GM12878 (cell line): ENCODE measurements at regions not wholly inside any gene's neighbourhood (a gene's known extent, or its start where the extent isn't known, plus 50 kb on each side); places are given as distances from the start of the nearest gene placed in this dataset.

Experiments
- ATAC-seq: fragments of 200-7000 bp; cut with Tn5 transposase; 3 replicates; pipeline ENCODE4 v1.9.1; 2020; ENCODE audit warnings: mild to moderate bottlenecking, moderate library complexity
- BruUV-seq: library from RNA; stranded (reverse); fragments of 400-500 nt; replicated peaks from 2 replicates; lab custom pipeline; 2021; lab: Mats Ljungman, UMichigan
- CTCF ChIA-PET: fragments of 300-600 bp; sonication (Branson Sonifier 250); formaldehyde crosslinking; extraction: SDS; loops from one replicate; lab custom pipeline; 2021; ENCODE audit warnings: inconsistent platforms; lab: Yijun Ruan, JAX
- POLR2A ChIA-PET: fragments of 350-600 bp; formaldehyde crosslinking; extraction: SDS; loops from one replicate; lab custom pipeline; 2021; ENCODE audit warnings: inconsistent platforms; lab: Charles Lee
- RAD21 ChIA-PET: fragments of 300-600 bp; sonication (Branson Sonifier 250); formaldehyde crosslinking; loops from one replicate; lab custom pipeline; 2023; ENCODE audit warnings: antibody characterized with exemption; ENCODE audit not compliant: unreplicated experiment; lab: Charles Lee
- SMC1A ChIA-PET: fragments of 300-600 bp; sonication (Branson Sonifier 250); formaldehyde crosslinking; loops from one replicate; lab custom pipeline; 2023; ENCODE audit not compliant: unreplicated experiment, uncharacterized antibody; lab: Charles Lee
- DNase-seq: peaks from one replicate; pipeline ENCODE4 v3.0.0-alpha.2; 2011; ENCODE audit warnings: low read depth, low spot score
- FAIRE-seq: peaks from 3 replicates; lab custom pipeline; 2011; peaks lifted over from hg19 to GRCh38; lab: Jason Lieb, UNC
- H2AFZ ChIP-seq: 2 replicates; pipeline ENCODE4 v1.6.0; 2011; ENCODE audit warnings: low read depth, low read length, control low read depth; ENCODE audit not compliant: control insufficient read depth
- H3K27ac ChIP-seq: 2 replicates; pipeline ENCODE4 v1.5.1; 2011; ENCODE audit warnings: control low read depth; ENCODE audit not compliant: control insufficient read depth, insufficient read depth
- H3K27me3 ChIP-seq, 2 experiments: replicated peaks in 1 of 2; 2 replicates each; pipeline versions ENCODE4 v1.6.0 to v1.6.1; 2011; ENCODE audit warnings: low read length in 1 of 2; ENCODE audit not compliant: control insufficient read depth in 2 of 2, insufficient read depth in 2 of 2
- H3K36me3 ChIP-seq, 2 experiments: 2 replicates each; pipeline ENCODE4 v1.5.1; 2011; ENCODE audit warnings: low read length in 1 of 2; ENCODE audit not compliant: control insufficient read depth in 2 of 2, insufficient read depth in 2 of 2
- H3K4me1 ChIP-seq: 2 replicates; pipeline ENCODE4 v1.6.1; 2011; ENCODE audit warnings: mild to moderate bottlenecking, low read length, moderate library complexity, mixed read lengths; ENCODE audit not compliant: control insufficient read depth, insufficient read depth
- H3K4me2 ChIP-seq: 2 replicates; pipeline ENCODE4 v1.6.0; 2011; ENCODE audit warnings: control low read depth; ENCODE audit not compliant: control insufficient read depth, insufficient read depth
- H3K4me3 ChIP-seq: fragments of 200-600 bp; sonication (generic); 2 replicates; pipeline ENCODE4 v1.5.1; 2016
- H3K79me2 ChIP-seq: 2 replicates; pipeline ENCODE4 v1.6.0; 2011; ENCODE audit warnings: low read length; ENCODE audit not compliant: control insufficient read depth, insufficient read depth
- H3K9ac ChIP-seq: 2 replicates; pipeline ENCODE4 v1.8.0; 2011; ENCODE audit warnings: low read length, control low read depth, mixed read lengths; ENCODE audit not compliant: control insufficient read depth, insufficient read depth
- H3K9me3 ChIP-seq: replicated peaks from 3 replicates; pipeline ENCODE4 v1.5.1; 2011; ENCODE audit warnings: mild to moderate bottlenecking, low read length; ENCODE audit not compliant: control insufficient read depth, insufficient read depth
- H4K20me1 ChIP-seq: 2 replicates; pipeline ENCODE4 v1.6.0; 2011; ENCODE audit not compliant: control insufficient read depth, insufficient read depth
- CBFB ChIP-seq: IDR thresholded peaks from 2 replicates; pipeline ENCODE4 v1.6.1; 2016; ENCODE audit warnings: antibody characterized with exemption, low read depth
- DPF2 ChIP-seq: fragments of 450-650 bp; IDR thresholded peaks from 2 replicates; pipeline ENCODE4 v1.6.1; 2017; ENCODE audit warnings: mild to moderate bottlenecking
- FOXK2 ChIP-seq: fragments of 450-650 bp; IDR thresholded peaks from 2 replicates; pipeline ENCODE4 v1.6.1; 2017; ENCODE audit warnings: mild to moderate bottlenecking, moderate library complexity
- MTA2 ChIP-seq: fragments of 450-650 bp; IDR thresholded peaks from 2 replicates; pipeline ENCODE4 v1.6.1; 2016; ENCODE audit warnings: low read depth, mild to moderate bottlenecking, moderate library complexity
- NBN ChIP-seq: fragments of 450-650 bp; IDR thresholded peaks from 2 replicates; pipeline ENCODE4 v1.6.1; 2016
- NFIC ChIP-seq: IDR thresholded peaks from 2 replicates; pipeline ENCODE4 v1.6.1; 2012; ENCODE audit warnings: low read depth, mild to moderate bottlenecking, inconsistent platforms, low read length, moderate library complexity
- NR2C2 ChIP-seq: IDR thresholded peaks from 2 replicates; pipeline ENCODE4 v1.6.1; 2011; ENCODE audit warnings: borderline replicate concordance, low read depth; ENCODE audit not compliant: control insufficient read depth, insufficient read length
- NR2F1 ChIP-seq: fragments of 450-650 bp; conservative IDR thresholded peaks from 2 replicates; pipeline ENCODE4 v1.6.1; 2017; ENCODE audit warnings: mild to moderate bottlenecking
- YBX1 ChIP-seq: fragments of 450-650 bp; IDR thresholded peaks from 2 replicates; pipeline ENCODE4 v1.6.1; 2016; ENCODE audit warnings: antibody characterized with exemption
- YY1 ChIP-seq: IDR thresholded peaks from 2 replicates; pipeline ENCODE4 v1.6.1; 2011; ENCODE audit warnings: low read depth, mild to moderate bottlenecking, low read length
- ZNF24 ChIP-seq: fragments of 450-650 bp; IDR thresholded peaks from 2 replicates; pipeline ENCODE4 v1.6.1; 2017; ENCODE audit warnings: antibody characterized with exemption, mild to moderate bottlenecking
- WGBS: methylation state at CpG from one replicate; pipeline ENCODE4 v1.1.6; 2016; ENCODE audit warnings: low lambda C conversion rate; ENCODE audit not compliant: insufficient replicate concordance, insufficient coverage; ENCODE audit errors: missing lambda C conversion rate; 5-methylcytosine and 5-hydroxymethylcytosine counted together
- in situ Hi-C: fragments of 300-500 bp; cut with MboI; formaldehyde crosslinking; loops from 9 replicates; pipeline ENCODE4 v1.14.3; 2018; ENCODE audit warnings: mixed read lengths
- intact Hi-C: fragments of 100-400 bp; cut with micrococcal nuclease; formaldehyde crosslinking; loops from one replicate; pipeline ENCODE4 v1.14.2; 2022; ENCODE audit not compliant: unreplicated experiment
- TF ChIP-seq, protein P1 (sequence below): fragments of 150-350 bp; IDR thresholded peaks from 2 replicates; pipeline ENCODE4 v1.6.1; 2016; ENCODE audit warnings: low read depth, low read length
- TF ChIP-seq, protein P2 (sequence below): IDR thresholded peaks from 2 replicates; pipeline ENCODE4 v1.6.1; 2012; ENCODE audit warnings: low read depth, low read length, improper control_type of control experiment
- TF ChIP-seq, protein P3 (sequence below): fragments of 450-650 bp; IDR thresholded peaks from 2 replicates; pipeline ENCODE4 v1.6.1; 2017; ENCODE audit warnings: borderline replicate concordance

DNA sequence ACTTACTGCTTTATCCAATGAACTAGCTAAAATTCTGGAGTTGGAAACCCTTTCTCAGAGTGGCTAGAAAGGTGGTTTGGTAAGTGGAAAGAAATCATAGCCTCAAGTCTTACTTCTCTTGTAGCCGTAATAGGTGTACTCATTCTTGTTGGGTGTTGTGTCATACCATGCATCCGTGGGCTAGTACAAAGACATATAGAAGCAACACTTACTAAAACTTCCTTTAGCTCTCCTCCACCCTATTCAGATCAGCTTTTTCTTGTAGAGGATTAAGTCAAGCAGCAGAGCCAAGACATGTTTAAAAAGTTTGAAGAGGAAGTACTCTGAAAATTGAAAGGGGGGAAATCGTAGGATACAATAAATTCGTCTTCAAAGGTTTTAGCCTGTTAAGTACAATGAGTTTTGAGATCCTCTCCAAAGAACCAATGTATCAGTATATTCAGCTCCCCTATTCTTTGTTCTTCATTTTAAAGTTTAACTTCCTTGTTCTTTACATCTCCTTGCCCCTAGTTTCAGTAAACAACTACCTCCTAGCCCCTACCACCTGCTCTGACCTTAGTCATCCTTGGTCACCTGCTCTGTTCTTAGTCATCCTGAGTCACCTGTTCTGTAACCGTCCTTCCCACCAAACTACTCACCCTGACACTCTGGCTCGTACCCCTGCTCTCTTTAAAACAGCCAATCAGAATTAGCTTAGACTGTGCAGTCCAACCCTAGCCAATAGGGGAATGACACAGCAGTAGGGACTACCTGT, 62.1 kb upstream of the DEUP1 start:
- H2AFZ ChIP-seq: no peak overlapping the region
- SMC1A ChIA-PET: interaction anchor here (0.6 kb wide), 1 partner anchor 370 kb away, joined by 3 read pairs; no protein-coding TSS in a partner anchor
- H3K4me1 ChIP-seq: no peaks in the 10 kb centered on the region
- no peaks in the 10 kb centered on the region for H4K20me1 ChIP-seq
- intact Hi-C loops: no loop called here
- DNase-seq (no peak), FAIRE-seq (no peak), ATAC-seq (no peak)
- H3K27me3 ChIP-seq: no peaks in the 10 kb centered on the region
- no peaks in the 10 kb centered on the region; the same call in 2 of the 3 replicates for H3K9me3 ChIP-seq
- BruUV-seq: no TSS peak
- POLR2A ChIA-PET: interaction anchor here (0.6 kb wide), 1 partner anchor 23 kb away, joined by 4 read pairs; no protein-coding TSS in a partner anchor
- CTCF ChIA-PET: no interaction called here
- TF ChIP-seq YBX1 (no peak), CBFB (no peak), NR2C2 (no peak)
- no peak overlapping the region for H3K4me3 ChIP-seq
- H3K9ac ChIP-seq: no peak overlapping the region
- no peaks in the 10 kb centered on the region for H3K79me2 ChIP-seq
- RAD21 ChIA-PET: no interaction called here
- no peak overlapping the region for H3K27ac ChIP-seq
- H3K36me3 ChIP-seq: no peaks in the 10 kb centered on the region
- in situ Hi-C loops: no loop called here
- 30% methylated on average over 6 of the region's 6 CpGs for WGBS
- H3K4me2 ChIP-seq: no peak overlapping the region

DNA sequence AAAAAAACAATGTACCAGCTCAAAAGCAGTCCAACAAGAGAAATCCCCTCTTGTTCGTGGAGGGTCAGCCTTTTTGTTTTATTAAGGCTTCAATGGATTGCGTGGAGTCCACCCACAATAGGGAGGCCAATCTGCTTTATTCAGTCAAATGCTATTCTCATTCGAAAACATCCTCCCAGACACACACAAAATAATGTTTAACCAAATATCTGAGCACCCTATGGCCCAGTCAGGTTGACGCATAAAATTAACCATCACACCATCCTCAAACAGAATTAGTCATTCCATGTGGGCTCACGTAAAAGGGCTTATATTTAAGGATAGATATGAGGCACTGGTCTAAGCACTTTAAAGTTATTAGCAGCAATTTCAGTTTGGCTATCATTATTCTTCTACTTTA, 58.9 kb upstream of the DEUP1 start:
- CTCF ChIA-PET: no interaction called here
- no peak for TF ChIP-seq YY1
- TF ChIP-seq ZNF24: no peak
- TF ChIP-seq NBN: no peak
- TF ChIP-seq DPF2: no peak
- TF ChIP-seq NR2F1: no peak
- no peak for TF ChIP-seq FOXK2
- TF ChIP-seq, protein P1, sequence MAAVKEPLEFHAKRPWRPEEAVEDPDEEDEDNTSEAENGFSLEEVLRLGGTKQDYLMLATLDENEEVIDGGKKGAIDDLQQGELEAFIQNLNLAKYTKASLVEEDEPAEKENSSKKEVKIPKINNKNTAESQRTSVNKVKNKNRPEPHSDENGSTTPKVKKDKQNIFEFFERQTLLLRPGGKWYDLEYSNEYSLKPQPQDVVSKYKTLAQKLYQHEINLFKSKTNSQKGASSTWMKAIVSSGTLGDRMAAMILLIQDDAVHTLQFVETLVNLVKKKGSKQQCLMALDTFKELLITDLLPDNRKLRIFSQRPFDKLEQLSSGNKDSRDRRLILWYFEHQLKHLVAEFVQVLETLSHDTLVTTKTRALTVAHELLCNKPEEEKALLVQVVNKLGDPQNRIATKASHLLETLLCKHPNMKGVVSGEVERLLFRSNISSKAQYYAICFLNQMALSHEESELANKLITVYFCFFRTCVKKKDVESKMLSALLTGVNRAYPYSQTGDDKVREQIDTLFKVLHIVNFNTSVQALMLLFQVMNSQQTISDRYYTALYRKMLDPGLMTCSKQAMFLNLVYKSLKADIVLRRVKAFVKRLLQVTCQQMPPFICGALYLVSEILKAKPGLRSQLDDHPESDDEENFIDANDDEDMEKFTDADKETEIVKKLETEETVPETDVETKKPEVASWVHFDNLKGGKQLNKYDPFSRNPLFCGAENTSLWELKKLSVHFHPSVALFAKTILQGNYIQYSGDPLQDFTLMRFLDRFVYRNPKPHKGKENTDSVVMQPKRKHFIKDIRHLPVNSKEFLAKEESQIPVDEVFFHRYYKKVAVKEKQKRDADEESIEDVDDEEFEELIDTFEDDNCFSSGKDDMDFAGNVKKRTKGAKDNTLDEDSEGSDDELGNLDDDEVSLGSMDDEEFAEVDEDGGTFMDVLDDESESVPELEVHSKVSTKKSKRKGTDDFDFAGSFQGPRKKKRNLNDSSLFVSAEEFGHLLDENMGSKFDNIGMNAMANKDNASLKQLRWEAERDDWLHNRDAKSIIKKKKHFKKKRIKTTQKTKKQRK: no peak
- no peak for TF ChIP-seq MTA2
- TF ChIP-seq, protein P2, sequence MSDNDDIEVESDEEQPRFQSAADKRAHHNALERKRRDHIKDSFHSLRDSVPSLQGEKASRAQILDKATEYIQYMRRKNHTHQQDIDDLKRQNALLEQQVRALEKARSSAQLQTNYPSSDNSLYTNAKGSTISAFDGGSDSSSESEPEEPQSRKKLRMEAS: no peak
- no peak for TF ChIP-seq NFIC
- TF ChIP-seq, protein P3, sequence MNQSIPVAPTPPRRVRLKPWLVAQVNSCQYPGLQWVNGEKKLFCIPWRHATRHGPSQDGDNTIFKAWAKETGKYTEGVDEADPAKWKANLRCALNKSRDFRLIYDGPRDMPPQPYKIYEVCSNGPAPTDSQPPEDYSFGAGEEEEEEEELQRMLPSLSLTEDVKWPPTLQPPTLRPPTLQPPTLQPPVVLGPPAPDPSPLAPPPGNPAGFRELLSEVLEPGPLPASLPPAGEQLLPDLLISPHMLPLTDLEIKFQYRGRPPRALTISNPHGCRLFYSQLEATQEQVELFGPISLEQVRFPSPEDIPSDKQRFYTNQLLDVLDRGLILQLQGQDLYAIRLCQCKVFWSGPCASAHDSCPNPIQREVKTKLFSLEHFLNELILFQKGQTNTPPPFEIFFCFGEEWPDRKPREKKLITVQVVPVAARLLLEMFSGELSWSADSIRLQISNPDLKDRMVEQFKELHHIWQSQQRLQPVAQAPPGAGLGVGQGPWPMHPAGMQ: no peak
- TF ChIP-seq, all 136 proteins: peak for 0
- ChIA-PET SMC1A (interaction anchor here (1.2 kb wide), 1 partner anchor 14 kb away, joined by 3 read pairs; no protein-coding TSS in a partner anchor), POLR2A (interaction anchor here (0.6 kb wide), 1 partner anchor 373 kb away, joined by 7 read pairs; no protein-coding TSS in a partner anchor), RAD21 (no interaction called here)
- no peak overlapping the region for H3K4me2 ChIP-seq
- WGBS: 28% methylated on average over 5 of the region's 5 CpGs
- DNase-seq (no peak), ATAC-seq (no peak), FAIRE-seq (no peak)
- no TSS peak for BruUV-seq
- H2AFZ ChIP-seq: no peak overlapping the region
- H3K4me1 ChIP-seq: no peaks in the 10 kb centered on the region
- no peak overlapping the region for H3K27ac ChIP-seq
- no peaks in the 10 kb centered on the region for H4K20me1 ChIP-seq
- no peaks in the 10 kb centered on the region; the same call in 2 of the 3 replicates for H3K9me3 ChIP-seq
- H3K36me3 ChIP-seq: no peaks in the 10 kb centered on the region
- H3K79me2 ChIP-seq: no peaks in the 10 kb centered on the region
- no peak overlapping the region for H3K4me3 ChIP-seq
- no peak overlapping the region for H3K9ac ChIP-seq
- in situ Hi-C loops: no loop called here
- no peaks in the 10 kb centered on the region for H3K27me3 ChIP-seq
- intact Hi-C loops: no loop called here
